Ishikawa (cell line): ENCODE measurements at regions not wholly inside any gene's neighbourhood (a gene's known extent, or its start where the extent isn't known, plus 50 kb on each side); places are given as distances from the start of the nearest gene placed in this dataset.

Experiments used
- CEBPB ChIP-seq: IDR thresholded peaks from 2 replicates; pipeline ENCODE4 v1.6.1; 2012
- CREB1 ChIP-seq: IDR thresholded peaks from 2 replicates; pipeline ENCODE4 v1.6.1; 2012; ENCODE audit warnings: low read depth
- EGR1 ChIP-seq: IDR thresholded peaks from 2 replicates; pipeline ENCODE4 v1.6.1; 2012
- EP300 ChIP-seq: IDR thresholded peaks from 2 replicates; pipeline ENCODE4 v1.6.1; 2012; ENCODE audit warnings: borderline replicate concordance
- FOXM1 ChIP-seq: IDR thresholded peaks from 2 replicates; pipeline ENCODE4 v1.6.1; 2012; ENCODE audit warnings: low read depth, borderline replicate concordance
- MAX ChIP-seq: IDR thresholded peaks from 2 replicates; pipeline ENCODE4 v1.6.1; 2012
- NFIC ChIP-seq: IDR thresholded peaks from 2 replicates; pipeline ENCODE4 v1.6.1; 2012
- RAD21 ChIP-seq: IDR thresholded peaks from 2 replicates; pipeline ENCODE4 v1.6.1; 2012; ENCODE audit warnings: low read depth
- TAF1 ChIP-seq: IDR thresholded peaks from 2 replicates; pipeline ENCODE4 v1.6.1; 2012; ENCODE audit warnings: low read depth, mild to moderate bottlenecking
- TCF12 ChIP-seq: IDR thresholded peaks from 2 replicates; pipeline ENCODE4 v1.6.1; 2012; ENCODE audit warnings: low read depth
- TEAD4 ChIP-seq: IDR thresholded peaks from 2 replicates; pipeline ENCODE4 v1.6.1; 2012
- USF1 ChIP-seq: IDR thresholded peaks from 2 replicates; pipeline ENCODE4 v1.6.1; 2012
- YY1 ChIP-seq: IDR thresholded peaks from 2 replicates; pipeline ENCODE4 v1.6.1; 2012; ENCODE audit warnings: low read depth
- ZBTB7A ChIP-seq: IDR thresholded peaks from 2 replicates; pipeline ENCODE4 v1.6.1; 2012; ENCODE audit warnings: low read depth
- TF ChIP-seq, protein P1 (sequence below): IDR thresholded peaks from 2 replicates; pipeline ENCODE4 v1.6.1; 2012; ENCODE audit warnings: low read depth, mild to moderate bottlenecking

DNA sequence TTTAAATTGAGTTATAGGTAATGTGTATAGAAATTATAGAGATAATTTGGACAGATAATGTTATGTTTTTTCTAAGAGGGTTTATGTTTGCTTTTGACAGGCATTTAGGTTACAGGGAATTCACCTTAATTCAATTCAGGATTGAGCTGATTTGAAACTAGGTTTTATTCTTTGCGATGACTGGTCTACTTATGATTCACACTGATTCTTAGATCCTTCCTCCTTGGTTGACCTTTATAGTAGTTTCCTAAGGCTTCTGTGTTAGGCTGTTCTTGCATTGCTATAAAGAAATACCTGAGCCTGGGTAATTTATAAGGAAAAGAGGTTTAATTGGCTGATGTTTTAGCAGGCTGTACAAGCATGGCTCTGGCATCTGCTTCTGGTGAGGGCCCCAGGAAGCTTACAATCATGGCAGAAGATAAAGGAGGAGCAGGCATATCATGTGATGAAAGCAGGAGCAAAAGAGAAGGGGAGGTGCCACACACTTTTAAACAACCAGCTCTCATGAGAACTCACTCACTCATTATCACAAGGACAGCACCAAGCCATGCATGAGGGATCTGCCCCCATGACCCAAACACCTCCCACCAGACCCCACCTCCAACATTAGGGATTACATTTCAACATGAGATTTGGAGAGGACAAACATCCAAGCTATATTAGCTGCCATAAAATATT, 155.0 kb upstream of the SFRP2 start:
- TF ChIP-seq MAX: no peak
- TF ChIP-seq TAF1: no peak
- no peak for TF ChIP-seq USF1
- no peak for TF ChIP-seq ZBTB7A
- no peak for TF ChIP-seq TCF12
- TF ChIP-seq CEBPB: no peak
- no peak for TF ChIP-seq EGR1
- TF ChIP-seq TEAD4: no peak
- TF ChIP-seq YY1: no peak
- TF ChIP-seq RAD21: no peak
- no peak for TF ChIP-seq EP300
- TF ChIP-seq FOXM1: no peak

- no peak for TF ChIP-seq FOXM1
- TF ChIP-seq, protein P1, sequence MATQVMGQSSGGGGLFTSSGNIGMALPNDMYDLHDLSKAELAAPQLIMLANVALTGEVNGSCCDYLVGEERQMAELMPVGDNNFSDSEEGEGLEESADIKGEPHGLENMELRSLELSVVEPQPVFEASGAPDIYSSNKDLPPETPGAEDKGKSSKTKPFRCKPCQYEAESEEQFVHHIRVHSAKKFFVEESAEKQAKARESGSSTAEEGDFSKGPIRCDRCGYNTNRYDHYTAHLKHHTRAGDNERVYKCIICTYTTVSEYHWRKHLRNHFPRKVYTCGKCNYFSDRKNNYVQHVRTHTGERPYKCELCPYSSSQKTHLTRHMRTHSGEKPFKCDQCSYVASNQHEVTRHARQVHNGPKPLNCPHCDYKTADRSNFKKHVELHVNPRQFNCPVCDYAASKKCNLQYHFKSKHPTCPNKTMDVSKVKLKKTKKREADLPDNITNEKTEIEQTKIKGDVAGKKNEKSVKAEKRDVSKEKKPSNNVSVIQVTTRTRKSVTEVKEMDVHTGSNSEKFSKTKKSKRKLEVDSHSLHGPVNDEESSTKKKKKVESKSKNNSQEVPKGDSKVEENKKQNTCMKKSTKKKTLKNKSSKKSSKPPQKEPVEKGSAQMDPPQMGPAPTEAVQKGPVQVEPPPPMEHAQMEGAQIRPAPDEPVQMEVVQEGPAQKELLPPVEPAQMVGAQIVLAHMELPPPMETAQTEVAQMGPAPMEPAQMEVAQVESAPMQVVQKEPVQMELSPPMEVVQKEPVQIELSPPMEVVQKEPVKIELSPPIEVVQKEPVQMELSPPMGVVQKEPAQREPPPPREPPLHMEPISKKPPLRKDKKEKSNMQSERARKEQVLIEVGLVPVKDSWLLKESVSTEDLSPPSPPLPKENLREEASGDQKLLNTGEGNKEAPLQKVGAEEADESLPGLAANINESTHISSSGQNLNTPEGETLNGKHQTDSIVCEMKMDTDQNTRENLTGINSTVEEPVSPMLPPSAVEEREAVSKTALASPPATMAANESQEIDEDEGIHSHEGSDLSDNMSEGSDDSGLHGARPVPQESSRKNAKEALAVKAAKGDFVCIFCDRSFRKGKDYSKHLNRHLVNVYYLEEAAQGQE: no peak
- TF ChIP-seq RAD21: no peak
- no peak for TF ChIP-seq ZBTB7A
- no peak for TF ChIP-seq EGR1
- no peak for TF ChIP-seq CEBPB
- no peak for TF ChIP-seq EP300
- no peak for TF ChIP-seq MAX
- TF ChIP-seq TCF12: no peak
- no peak for TF ChIP-seq CREB1
- no peak for TF ChIP-seq NFIC
- no peak for TF ChIP-seq YY1
- TF ChIP-seq TEAD4: no peak
- TF ChIP-seq USF1: no peak
Measured at GRCh38 chr4:153940916-153941315, 152.0 kb upstream of the SFRP2 start.

DNA sequence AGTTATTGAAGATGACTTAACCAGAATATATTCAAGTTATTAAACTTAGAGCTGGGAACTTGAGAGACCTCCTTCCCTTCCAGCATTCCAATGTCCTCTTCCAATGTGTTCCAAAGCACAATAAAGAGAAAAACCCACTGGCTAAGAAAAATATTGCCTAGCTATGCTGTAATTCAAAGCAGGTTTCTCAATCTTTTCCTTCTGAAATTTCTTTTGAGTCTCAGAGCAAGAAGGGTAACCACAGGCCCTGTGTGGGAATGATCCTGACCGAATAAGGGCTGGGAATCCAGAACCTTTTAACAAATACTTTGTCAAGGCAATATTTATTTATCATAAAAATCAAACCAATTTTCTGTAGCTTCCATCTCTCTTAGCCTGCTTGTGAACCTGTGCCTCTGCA, 150.7 kb upstream of the SFRP2 start:
- TF ChIP-seq EP300: no peak
- no peak for TF ChIP-seq RAD21
- TF ChIP-seq TCF12: no peak
- TF ChIP-seq CEBPB: no peak
- no peak for TF ChIP-seq ZBTB7A
- no peak for TF ChIP-seq EGR1
- no peak for TF ChIP-seq TEAD4
- TF ChIP-seq, protein P1: no peak
- no peak for TF ChIP-seq USF1
- TF ChIP-seq YY1: no peak
- no peak for TF ChIP-seq NFIC
- no peak for TF ChIP-seq MAX
- no peak for TF ChIP-seq TAF1
- TF ChIP-seq FOXM1: no peak
- no peak for TF ChIP-seq CREB1

- TF ChIP-seq FOXM1 (no peak), TEAD4 (no peak), YY1 (no peak), EGR1 (no peak), USF1 (no peak), NFIC (no peak), CEBPB (no peak), MAX (no peak)
- TF ChIP-seq, protein P1: no peak
Measured at GRCh38 chr4:153938994-153939393, 150.1 kb upstream of the SFRP2 start.
